GM23338 (cell line): ENCODE measurements at regions not wholly inside any gene's neighbourhood (a gene's known extent, or its start where the extent isn't known, plus 50 kb on each side); places are given as distances from the start of the nearest gene placed in this dataset.

Experiments
- ATAC-seq: fragments of 200-7000 bp; cut with Tn5 transposase; 3 replicates; pipeline ENCODE4 v1.9.1; 2020
- DNase-seq: peaks from one replicate; pipeline ENCODE4 v3.0.0-alpha.2; 2015; ENCODE audit warnings: low spot score
- H2AFZ ChIP-seq: fragments of 200-600 bp; sonication (generic); 2 replicates; pipeline ENCODE4 v1.8.0; 2016; ENCODE audit warnings: antibody characterized with exemption, mild to moderate bottlenecking, moderate library complexity
- H3F3A ChIP-seq: fragments of 200-600 bp; sonication (generic); replicated peaks from 2 replicates; pipeline ENCODE4 v1.8.0; 2017; ENCODE audit warnings: antibody characterized with exemption, mixed run types, low read depth
- H3K27ac ChIP-seq: fragments of 200-600 bp; sonication (generic); 2 replicates; pipeline ENCODE4 v1.6.1; 2016; ENCODE audit warnings: low read depth
- H3K27me3 ChIP-seq: fragments of 200-600 bp; sonication (generic); 2 replicates; pipeline ENCODE4 v1.8.0; 2016; ENCODE audit warnings: mild to moderate bottlenecking, mixed run types, moderate library complexity; ENCODE audit not compliant: insufficient read depth
- H3K36me3 ChIP-seq: fragments of 200-600 bp; sonication (generic); 2 replicates; pipeline ENCODE4 v1.8.0; 2016; ENCODE audit warnings: mild to moderate bottlenecking; ENCODE audit not compliant: insufficient read depth
- H3K4me1 ChIP-seq: fragments of 200-600 bp; sonication (generic); 2 replicates; pipeline ENCODE4 v1.8.0; 2016; ENCODE audit warnings: mild to moderate bottlenecking, moderate library complexity; ENCODE audit not compliant: insufficient read depth
- H3K4me2 ChIP-seq: fragments of 200-600 bp; sonication (generic); 2 replicates; pipeline ENCODE4 v1.7.1; 2017; ENCODE audit warnings: mixed run types
- H3K4me3 ChIP-seq: fragments of 200-600 bp; sonication (generic); 2 replicates; pipeline ENCODE4 v1.6.1; 2016; ENCODE audit warnings: mixed run types
- H3K79me2 ChIP-seq: fragments of 200-600 bp; sonication (generic); replicated peaks from 2 replicates; pipeline ENCODE4 v1.8.0; 2017; ENCODE audit warnings: mild to moderate bottlenecking; ENCODE audit not compliant: insufficient read depth
- H3K9me2 ChIP-seq: fragments of 200-600 bp; sonication (generic); 2 replicates; pipeline ENCODE4 v1.8.0; 2017; ENCODE audit not compliant: insufficient read depth
- H4K20me1 ChIP-seq: fragments of 200-600 bp; sonication (generic); replicated peaks from 2 replicates; pipeline ENCODE4 v1.8.0; 2017; ENCODE audit warnings: mild to moderate bottlenecking; ENCODE audit not compliant: insufficient read depth
- H3K27ac Mint-ChIP-seq: 2 replicates; pipeline ENCODE4 v1.8.0; 2020; ENCODE audit warnings: inconsistent platforms, mild to moderate bottlenecking, moderate library complexity, mixed read lengths
- H3K27me3 Mint-ChIP-seq: 3 replicates; pipeline ENCODE4 v1.8.0; 2022; ENCODE audit warnings: low read depth, mild to moderate bottlenecking, moderate library complexity, mixed read lengths, inconsistent platforms; ENCODE audit not compliant: insufficient read depth, poor library complexity
- H3K36me3 Mint-ChIP-seq: 3 replicates; pipeline ENCODE4 v1.8.0; 2021; ENCODE audit warnings: low read depth, mild to moderate bottlenecking, inconsistent platforms, moderate library complexity, mixed read lengths
- H3K4me1 Mint-ChIP-seq: 3 replicates; pipeline ENCODE4 v1.8.0; 2020; ENCODE audit warnings: mild to moderate bottlenecking, inconsistent platforms, mixed read lengths
- H3K4me3 Mint-ChIP-seq: 3 replicates; pipeline ENCODE4 v1.8.0; 2021; ENCODE audit warnings: moderate library complexity, mild to moderate bottlenecking, inconsistent platforms, mixed read lengths
- H3K9me3 Mint-ChIP-seq: 3 replicates; pipeline ENCODE4 v1.8.0; 2020; ENCODE audit warnings: moderate library complexity, mild to moderate bottlenecking, inconsistent platforms, mixed read lengths
- CREB1 ChIP-seq: fragments of 250-450 bp; sonication (Bioruptor Pico); IDR thresholded peaks from 2 replicates; pipeline ENCODE4 v1.5.0; 2020; ENCODE audit warnings: low read depth, mild to moderate bottlenecking, moderate library complexity
- ETS1 ChIP-seq: IDR thresholded peaks from 2 replicates; pipeline ENCODE4 v1.6.1; 2016; ENCODE audit warnings: antibody characterized with exemption
- EZH2 ChIP-seq: fragments of 200-600 bp; sonication (generic); IDR thresholded peaks from one replicate; pipeline ENCODE4 v1.8.0; 2017; ENCODE audit warnings: antibody characterized with exemption, mild to moderate bottlenecking, low read depth; ENCODE audit not compliant: unreplicated experiment
- EZH2phosphoT487 ChIP-seq: fragments of 200-600 bp; sonication (generic); IDR thresholded peaks from one replicate; pipeline ENCODE4 v1.8.1; 2018; ENCODE audit warnings: antibody characterized with exemption; ENCODE audit not compliant: unreplicated experiment
- JUNB ChIP-seq: IDR thresholded peaks from one replicate; pipeline ENCODE4 v1.6.1; 2016; ENCODE audit warnings: antibody characterized with exemption; ENCODE audit not compliant: unreplicated experiment
- NANOG ChIP-seq: IDR thresholded peaks from 2 replicates; pipeline ENCODE4 v1.6.1; 2016; ENCODE audit warnings: antibody characterized with exemption, borderline replicate concordance
- POLR2AphosphoS5 ChIP-seq: IDR thresholded peaks from 2 replicates; pipeline ENCODE4 v1.6.1; 2016; ENCODE audit warnings: antibody characterized with exemption, low read depth
- REST ChIP-seq: IDR thresholded peaks from one replicate; pipeline ENCODE4 v1.6.1; 2018; ENCODE audit warnings: antibody characterized with exemption; ENCODE audit not compliant: unreplicated experiment
- STAT1 ChIP-seq: IDR thresholded peaks from one replicate; pipeline ENCODE4 v1.6.1; 2016; ENCODE audit warnings: antibody characterized with exemption; ENCODE audit not compliant: unreplicated experiment
- ZNF114 ChIP-seq: fragments of 250-450 bp; sonication (Bioruptor Pico); IDR thresholded peaks from 2 replicates; pipeline ENCODE4 v1.5.0; 2020; ENCODE audit warnings: mild to moderate bottlenecking, moderate library complexity
- ZNF331 ChIP-seq: fragments of 250-450 bp; sonication (Bioruptor Pico); IDR thresholded peaks from 2 replicates; pipeline ENCODE4 v1.5.0; 2020; ENCODE audit warnings: low read depth, mild to moderate bottlenecking, moderate library complexity
- ZNF462 ChIP-seq: fragments of 250-450 bp; sonication (Bioruptor Pico); IDR thresholded peaks from 2 replicates; pipeline ENCODE4 v1.5.0; 2020; ENCODE audit warnings: mild to moderate bottlenecking, moderate library complexity
- TF ChIP-seq, protein P1 (sequence below), 2 experiments: fragments of 200-600 bp in 1 of 2; sonication (generic) in 1 of 2; conservative IDR thresholded peaks; 2 replicates each; pipeline versions ENCODE4 v1.5.1 to v1.6.1; 2016 to 2017; ENCODE audit warnings: antibody characterized with exemption in 2 of 2, low read depth in 2 of 2, mild to moderate bottlenecking in 2 of 2, moderate library complexity in 1 of 2

GRCh38 chr14:27327095-27327494 is 729.3 kb upstream of the NOVA1 start:
- Histone ChIP-seq H3K4me1 (no peaks in the 10 kb centered on the region), H3K27me3 (no peaks in the 10 kb centered on the region), H4K20me1 (no peaks in the 10 kb centered on the region), H3K4me3 (no peak overlapping the region), H2AFZ (no peak overlapping the region), H3K79me2 (no peaks in the 10 kb centered on the region), H3F3A (no peaks in the 10 kb centered on the region), H3K4me2 (no peak overlapping the region), H3K9me2 (no peaks in the 10 kb centered on the region), H3K36me3 (no peaks in the 10 kb centered on the region), H3K27ac (no peak overlapping the region)
- H3K36me3 Mint-ChIP-seq, result peaks cover 19% of the 10 kb centered on the region; the same call in 2 of the 3 replicates
- no peak overlapping the region for H3K27ac Mint-ChIP-seq
- no peak for TF ChIP-seq EZH2
- TF ChIP-seq CREB1 (CRISPR knock-in tag), result no peak
- no peak for TF ChIP-seq POLR2AphosphoS5
- no peak for TF ChIP-seq ZNF331 (CRISPR knock-in tag)
- TF ChIP-seq, protein P1, sequence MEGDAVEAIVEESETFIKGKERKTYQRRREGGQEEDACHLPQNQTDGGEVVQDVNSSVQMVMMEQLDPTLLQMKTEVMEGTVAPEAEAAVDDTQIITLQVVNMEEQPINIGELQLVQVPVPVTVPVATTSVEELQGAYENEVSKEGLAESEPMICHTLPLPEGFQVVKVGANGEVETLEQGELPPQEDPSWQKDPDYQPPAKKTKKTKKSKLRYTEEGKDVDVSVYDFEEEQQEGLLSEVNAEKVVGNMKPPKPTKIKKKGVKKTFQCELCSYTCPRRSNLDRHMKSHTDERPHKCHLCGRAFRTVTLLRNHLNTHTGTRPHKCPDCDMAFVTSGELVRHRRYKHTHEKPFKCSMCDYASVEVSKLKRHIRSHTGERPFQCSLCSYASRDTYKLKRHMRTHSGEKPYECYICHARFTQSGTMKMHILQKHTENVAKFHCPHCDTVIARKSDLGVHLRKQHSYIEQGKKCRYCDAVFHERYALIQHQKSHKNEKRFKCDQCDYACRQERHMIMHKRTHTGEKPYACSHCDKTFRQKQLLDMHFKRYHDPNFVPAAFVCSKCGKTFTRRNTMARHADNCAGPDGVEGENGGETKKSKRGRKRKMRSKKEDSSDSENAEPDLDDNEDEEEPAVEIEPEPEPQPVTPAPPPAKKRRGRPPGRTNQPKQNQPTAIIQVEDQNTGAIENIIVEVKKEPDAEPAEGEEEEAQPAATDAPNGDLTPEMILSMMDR (conservative IDR thresholded peaks at IDR 0.05; ENCODE audit: low read depth in 2 of 2), result no peak
- no peak for TF ChIP-seq NANOG
- TF ChIP-seq EZH2phosphoT487, result no peak
- no peak for TF ChIP-seq ZNF114 (CRISPR knock-in tag)
- TF ChIP-seq ETS1, result no peak
- no peak for TF ChIP-seq REST
- no peak for TF ChIP-seq STAT1
- no peak for TF ChIP-seq ZNF462 (CRISPR knock-in tag)
- no peak for TF ChIP-seq JUNB
- no peaks in the 10 kb centered on the region for H3K4me1 Mint-ChIP-seq
- no peaks in the 10 kb centered on the region for H3K27me3 Mint-ChIP-seq
- peaks cover 32% of the 10 kb centered on the region; the same call in 2 of the 3 replicates for H3K9me3 Mint-ChIP-seq
- DNase-seq (no peak), ATAC-seq (no peak)
- H3K4me3 Mint-ChIP-seq, result no peak overlapping the region
